ENCODE measurements at regions not wholly inside any gene's neighbourhood (a gene's known extent, or its start where the extent isn't known, plus 50 kb on each side); places are given as distances from the start of the nearest gene placed in this dataset.
A peak's percentile ranks its signal among the peaks of the same experiment; 100 is the strongest.
"Not testable (repeated sequence)": the region's sequence is repeated elsewhere in the genome, so short reads cannot be mapped to it uniquely, and the experiment has no call there.

DNA sequence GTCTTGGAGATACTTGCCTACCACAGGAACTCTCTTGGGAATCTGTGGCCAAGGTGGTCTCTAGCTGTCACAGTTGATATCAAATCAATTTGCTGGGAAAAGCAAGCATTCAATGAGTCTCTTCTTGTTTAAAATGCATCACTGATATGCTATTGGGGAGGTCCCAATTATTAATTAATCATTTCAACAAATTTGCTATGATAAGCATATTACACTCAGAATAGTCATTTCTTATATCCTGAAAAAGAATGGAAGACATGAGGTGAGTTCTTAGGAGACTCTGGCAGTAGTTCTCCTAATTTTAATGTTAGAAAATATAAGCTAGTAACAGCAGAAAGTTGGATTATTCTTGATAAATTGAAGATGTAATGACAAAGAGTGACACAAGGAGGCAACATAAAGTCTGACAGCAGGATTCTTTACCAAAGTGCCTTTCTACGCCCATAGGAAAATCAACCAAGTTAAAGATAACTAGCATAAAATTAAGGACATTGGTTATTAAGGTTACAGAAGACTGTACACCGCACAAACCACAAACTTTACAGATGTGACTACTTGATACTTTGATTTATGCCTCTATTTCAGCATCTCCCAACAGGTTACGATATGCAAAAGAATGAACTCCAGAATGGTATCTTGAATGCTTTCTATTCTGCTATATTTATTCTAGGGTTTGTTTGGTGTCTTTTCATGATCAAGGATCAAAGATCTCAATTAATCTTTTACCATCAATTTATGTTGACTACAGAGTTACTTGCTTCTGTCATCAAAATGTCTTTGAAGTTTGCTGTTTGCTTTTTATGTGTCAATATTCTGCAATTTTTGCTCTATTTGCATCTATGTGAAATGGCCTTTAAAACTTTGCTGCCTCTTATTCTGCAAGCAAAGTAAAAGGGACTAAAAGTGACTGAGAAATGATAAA, 349.6 kb upstream of the CLEC14A start:
- ATAC-seq (peak; percentile 62), DNase-seq (ENCODE audit: low spot score) (no peak)

DNA sequence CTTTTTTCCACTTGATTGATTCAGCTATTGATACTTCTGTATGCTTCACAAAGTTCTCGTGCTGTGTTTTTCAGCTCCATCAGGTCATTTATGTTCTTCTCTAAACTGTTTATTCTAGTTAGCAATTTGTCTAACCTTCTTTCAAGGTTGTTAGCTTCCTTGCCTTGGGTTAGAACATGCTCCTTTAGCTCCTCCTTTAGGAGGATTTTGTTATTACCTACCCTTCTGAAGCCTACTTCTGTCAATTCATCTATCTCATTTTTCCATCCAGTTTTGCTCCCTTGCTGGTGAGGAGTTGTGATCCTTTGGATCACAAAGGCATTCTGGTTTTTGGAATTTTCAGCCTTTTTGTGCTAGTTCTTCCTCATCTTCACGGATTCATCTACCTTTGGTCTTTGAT, 344.7 kb upstream of the CLEC14A start:
- not testable (repeated sequence) for DNase-seq (ENCODE audit: low spot score)
- ATAC-seq: peak; percentile 61

DNA sequence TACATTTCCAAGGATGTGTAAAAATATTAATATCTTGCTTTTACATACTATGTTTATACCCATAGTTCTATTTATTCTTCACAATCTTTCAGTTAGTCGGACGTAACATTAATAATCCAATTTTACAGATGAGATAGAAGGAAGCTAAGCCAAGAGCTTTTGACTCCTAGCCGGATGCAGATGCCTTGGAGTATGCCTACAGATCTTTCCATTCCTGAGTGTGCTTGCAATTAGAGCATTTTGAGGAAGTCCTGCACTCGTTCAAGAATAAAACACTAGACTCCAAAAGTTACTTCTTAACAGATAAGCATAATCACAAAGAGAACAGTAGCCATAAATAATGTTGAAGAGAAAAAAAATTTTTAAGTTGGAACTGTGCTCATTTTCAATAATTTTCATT, 337.6 kb upstream of the CLEC14A start:
- DNase-seq (ENCODE audit: low spot score) (no peak), ATAC-seq (no peak)

DNA sequence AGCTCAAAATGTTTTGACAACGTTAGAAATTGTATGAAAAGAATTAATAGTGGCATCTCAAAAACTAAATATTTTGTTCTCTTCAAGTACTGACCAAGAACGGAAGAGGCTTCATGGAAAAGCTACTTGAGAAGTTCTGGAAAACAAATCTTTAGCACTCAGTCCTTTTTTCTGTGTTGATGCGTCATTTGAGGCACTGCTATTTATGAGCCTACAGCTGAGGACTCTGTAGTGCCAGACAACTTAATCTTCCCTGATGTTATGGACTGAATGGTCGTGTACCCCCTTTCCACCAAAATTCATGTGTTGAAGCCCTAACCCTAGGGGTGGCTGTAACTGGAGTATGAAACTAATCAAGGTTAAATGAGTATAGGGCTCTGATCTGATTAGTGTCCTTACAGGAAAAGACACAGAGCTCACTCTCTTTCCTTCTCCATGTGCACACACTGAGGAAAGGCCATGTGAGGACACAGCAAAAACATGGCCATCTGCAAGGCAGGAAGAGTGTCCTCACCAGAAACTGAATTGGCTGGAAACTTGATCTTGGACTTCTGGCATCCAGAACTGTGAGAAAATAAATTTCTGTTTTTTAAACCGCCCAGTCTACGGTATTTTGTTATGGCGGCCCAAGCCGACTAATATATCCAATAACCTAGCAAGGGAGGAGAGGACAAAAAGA, 337.0 kb upstream of the CLEC14A start:
- ATAC-seq (no peak), DNase-seq (ENCODE audit: low spot score) (no peak)

DNA sequence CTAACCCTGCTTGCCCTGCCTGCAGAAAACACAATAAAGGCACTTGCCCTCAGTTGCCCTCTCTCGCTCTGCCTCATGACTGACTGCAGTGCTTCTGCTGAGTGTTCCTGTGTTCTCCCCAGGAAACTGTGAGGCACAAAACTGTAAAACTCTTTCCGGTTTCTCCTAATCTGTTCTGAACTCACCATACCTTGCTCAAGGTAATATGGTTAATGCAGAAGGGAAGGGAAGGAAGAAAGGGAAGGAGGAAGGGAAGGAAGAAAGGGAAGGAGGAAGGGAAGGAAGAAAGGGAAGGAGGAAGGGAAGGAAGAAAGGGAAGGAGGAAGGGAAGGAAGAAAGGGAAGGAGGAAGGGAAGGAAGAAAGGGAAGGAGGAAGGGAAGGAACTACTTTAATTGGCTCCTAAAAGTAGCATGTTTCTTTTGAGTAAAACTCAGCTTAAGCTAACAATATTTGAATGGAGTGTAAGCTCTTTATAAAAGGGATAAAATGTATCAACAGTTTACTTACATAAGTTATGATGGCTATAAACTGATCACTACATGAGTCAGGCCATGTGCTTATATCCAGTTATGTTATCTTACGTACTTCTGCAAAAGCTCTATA, 334.0 kb upstream of the CLEC14A start:
- ATAC-seq (no peak), DNase-seq (ENCODE audit: low spot score) (no peak)

DNA sequence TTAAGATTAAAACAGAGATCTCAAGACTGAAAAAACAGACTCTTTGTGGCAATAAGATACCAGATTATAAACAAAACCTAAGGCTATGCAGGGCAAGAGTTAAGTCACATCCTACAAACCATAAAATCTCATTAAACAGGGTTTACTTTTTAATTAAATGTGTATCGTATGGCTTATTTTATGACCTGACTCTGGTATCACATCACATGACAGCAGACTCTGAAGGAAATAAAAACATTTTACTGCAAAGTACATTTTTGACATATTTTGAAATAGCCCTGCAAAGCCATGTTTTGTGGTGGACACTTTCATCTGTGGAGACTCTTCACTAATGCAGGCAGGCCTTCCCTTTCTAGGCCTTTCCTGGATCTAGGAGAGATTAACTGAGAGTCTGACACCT, 327.6 kb upstream of the CLEC14A start:
- DNase-seq (ENCODE audit: low spot score): no peak
- ATAC-seq: no peak

DNA sequence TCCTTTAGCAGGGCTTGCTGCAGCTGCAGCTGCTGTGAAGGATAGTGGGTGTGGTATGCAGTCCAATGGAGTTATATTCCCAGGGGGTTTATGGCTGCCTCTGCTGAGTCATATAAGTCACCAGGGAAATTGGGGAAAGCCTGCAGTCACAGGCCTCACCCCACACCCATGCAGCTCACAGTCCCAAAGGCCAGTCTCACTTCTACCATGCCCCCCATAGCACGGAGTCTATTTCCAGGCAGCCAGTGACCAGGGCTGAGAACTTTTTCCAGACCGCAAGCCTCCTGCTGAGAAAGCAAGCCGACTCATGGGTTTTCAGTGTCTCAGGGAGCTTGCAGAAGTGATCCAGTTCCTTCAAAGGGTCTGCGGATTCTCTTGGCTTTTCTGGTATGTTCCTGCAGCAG, 322.4 kb upstream of the CLEC14A start:
- no peak for DNase-seq (ENCODE audit: low spot score)
- no peak for ATAC-seq

DNA sequence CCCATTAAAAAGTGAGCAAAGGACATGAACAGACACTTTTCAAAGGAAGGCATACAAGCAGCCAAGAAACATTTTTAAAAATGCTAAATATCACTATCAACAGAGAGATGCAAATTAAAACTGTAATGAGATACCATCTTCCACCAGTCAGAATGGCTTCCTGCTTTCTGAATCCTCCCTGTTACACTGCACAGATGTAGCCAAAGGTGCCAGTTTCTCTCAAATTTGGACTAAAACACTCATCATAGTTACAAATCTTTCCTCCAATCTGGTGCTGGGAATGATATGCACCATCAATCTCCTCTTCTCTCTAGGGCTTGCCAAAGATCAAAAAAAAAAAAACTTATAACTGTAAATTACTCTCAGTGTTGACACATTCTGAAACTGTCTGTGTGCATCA, 311.8 kb upstream of the CLEC14A start:
- DNase-seq (ENCODE audit: low spot score) (no peak), ATAC-seq (no peak)

DNA sequence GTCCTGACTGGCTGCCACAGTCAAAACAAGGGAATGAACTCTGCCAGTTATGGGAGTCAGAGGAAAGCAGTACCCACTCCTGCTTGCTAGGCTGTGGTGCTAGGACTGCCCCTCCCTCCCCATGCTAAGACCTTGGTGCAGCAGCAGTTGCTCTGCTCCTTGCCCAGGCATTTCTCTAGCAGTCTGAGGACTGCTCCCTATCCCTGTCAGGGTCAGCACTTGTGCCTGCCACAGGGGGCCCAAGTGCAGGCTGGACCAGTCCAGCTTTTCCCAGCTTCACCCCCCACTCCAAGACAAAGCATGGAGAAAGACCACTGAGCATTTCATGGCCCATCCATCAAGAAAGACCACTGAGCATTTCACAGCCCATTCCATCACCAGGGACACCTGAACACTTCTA, 305.8 kb upstream of the CLEC14A start:
- ATAC-seq: no peak
- no peak for DNase-seq (ENCODE audit: low spot score)

DNA sequence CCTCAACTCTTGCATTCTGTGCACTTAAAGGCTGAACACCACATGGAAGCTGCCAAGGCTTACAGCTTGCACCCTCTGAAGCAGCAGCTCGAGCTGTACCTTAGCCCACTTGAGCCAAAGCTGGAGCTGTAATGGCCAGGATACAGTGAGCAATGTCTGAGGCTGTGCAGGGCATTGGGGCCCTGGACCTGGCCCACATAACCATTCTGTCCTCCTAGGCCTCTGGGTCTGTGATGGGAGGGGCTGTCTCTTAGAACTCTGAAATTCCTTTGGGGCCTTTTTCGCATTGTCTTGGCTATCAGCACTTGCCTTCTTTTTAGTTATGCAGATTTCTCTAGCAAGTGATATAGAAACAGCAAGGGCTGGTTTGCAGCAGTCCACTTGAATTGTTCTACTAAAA, 303.8 kb upstream of the CLEC14A start:
- DNase-seq (ENCODE audit: low spot score): no peak
- ATAC-seq: no peak

DNA sequence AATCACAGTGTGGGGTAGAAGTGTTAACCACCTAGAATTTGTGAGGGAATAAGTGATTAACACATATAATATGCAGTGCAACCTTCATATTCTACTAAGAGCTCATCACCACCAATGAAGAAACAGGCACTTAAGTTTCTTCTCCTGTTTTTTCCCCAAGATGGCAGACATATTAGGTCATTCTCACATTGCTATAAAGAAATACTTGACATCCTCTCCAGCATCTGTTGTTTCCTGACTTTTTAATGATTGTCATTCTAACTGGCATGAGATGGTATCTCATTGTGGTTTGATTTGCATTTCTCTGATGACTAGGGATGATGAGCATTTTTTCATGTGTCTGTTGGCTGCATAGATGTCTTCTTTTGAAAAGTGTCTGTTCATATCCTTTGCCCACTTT, 301.5 kb upstream of the CLEC14A start:
- ATAC-seq; DNase-seq (ENCODE audit: low spot score): not testable (repeated sequence)

DNA sequence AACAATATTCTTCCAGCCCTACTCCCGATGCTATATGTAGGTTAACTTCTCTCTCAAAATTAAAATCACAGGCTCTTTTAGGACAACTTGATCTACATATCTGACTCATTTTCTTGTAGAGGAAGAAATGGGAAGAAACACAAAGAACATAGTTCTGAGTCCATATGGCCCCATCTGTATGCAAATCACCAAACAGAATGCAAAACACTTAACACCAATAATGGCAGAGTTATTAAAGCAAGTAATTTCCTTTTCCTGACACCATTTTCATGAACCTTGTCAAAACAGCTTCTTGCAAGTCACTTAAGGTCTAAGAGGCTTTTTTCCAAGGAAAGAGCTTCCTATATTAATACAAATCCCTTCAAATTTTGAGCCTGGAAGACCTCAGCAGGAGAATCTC, 300.4 kb upstream of the CLEC14A start:
- ATAC-seq: no peak
- DNase-seq (ENCODE audit: low spot score): no peak

DNA sequence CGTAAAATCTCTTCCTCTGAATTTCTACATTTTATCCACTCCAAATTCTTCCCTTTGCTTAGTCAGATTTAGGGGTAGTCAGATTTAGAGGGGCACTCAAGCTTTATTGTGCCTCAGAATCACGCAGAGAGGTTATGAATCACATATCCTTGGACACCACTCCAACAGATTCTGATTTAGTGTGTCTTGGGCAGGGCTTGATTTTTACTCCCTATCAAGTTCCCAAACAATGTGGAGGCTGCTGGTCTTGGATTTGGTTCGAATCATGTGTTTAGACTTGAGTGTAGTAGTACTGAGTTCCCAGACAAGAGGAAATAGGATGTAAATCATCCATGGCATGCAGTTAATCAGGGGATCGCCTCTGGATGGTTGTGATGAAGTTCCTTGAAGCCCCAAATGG, 298.1 kb upstream of the CLEC14A start:
- ATAC-seq (no peak), DNase-seq (ENCODE audit: low spot score) (no peak)

DNA sequence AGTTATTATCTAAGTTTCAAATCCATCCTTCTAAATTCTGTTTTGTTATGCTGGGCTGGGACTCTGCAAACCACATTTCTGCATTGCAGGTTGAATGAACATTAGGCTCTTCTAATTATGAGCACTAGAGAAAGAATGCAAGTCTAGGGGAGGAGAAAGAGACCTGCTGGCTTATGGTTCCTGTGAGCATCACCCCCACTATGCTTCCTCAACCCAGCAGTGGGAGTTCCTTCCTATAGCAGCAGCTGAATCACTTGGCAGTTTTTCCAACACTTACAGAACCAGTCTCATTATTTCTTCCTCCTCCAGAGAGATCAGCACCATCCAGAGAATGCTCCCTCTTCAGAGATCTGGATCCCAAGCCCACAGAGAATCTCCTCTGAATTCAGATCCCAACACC, 297.7 kb upstream of the CLEC14A start:
- no peak for DNase-seq (ENCODE audit: low spot score)
- no peak for ATAC-seq

DNA sequence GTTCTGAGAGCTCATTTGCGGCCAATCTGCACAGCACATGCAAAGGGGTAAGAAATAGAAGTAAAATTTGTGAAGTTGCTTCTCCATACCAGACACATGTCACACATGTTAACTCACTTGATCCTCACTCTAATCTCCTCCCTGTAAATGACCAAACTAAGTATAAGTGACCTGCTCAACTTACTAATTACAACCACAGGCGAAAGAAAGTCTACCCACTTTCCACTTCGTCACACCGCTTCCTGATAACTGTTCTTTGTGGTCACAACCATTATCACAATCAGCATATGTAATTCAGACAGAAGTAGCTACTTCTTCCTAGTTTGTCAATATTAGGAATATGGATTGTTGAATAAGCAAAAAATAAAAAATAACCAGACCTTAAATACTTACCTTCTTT, 293.7 kb upstream of the CLEC14A start:
- DNase-seq (ENCODE audit: low spot score): no peak
- ATAC-seq: no peak

DNA sequence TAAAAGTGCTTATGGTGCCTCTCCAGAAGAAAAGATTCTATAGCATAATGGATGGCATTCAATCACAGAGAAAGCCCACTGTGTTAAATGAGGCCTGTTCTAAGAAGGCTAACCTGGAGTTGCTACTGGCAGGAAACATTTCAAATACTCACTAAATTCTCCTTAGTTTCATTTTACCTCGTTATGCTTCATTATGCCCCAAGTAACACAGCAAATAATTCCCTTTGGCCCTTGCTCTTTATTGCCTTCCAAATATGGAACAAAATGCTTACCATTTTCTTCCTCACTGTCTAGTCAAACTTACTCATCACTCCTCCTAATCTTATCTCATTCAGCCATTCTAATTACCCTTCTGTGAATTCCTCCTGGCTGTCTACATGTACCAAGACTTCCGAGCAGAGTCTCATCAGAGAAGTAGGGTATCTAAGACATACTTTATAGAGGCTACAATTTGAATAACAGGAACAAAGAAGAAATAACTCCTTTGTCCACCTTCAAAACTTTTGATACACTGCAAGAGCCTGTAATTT, 292.1 kb upstream of the CLEC14A start:
- ATAC-seq (no peak), DNase-seq (ENCODE audit: low spot score) (no peak)

DNA sequence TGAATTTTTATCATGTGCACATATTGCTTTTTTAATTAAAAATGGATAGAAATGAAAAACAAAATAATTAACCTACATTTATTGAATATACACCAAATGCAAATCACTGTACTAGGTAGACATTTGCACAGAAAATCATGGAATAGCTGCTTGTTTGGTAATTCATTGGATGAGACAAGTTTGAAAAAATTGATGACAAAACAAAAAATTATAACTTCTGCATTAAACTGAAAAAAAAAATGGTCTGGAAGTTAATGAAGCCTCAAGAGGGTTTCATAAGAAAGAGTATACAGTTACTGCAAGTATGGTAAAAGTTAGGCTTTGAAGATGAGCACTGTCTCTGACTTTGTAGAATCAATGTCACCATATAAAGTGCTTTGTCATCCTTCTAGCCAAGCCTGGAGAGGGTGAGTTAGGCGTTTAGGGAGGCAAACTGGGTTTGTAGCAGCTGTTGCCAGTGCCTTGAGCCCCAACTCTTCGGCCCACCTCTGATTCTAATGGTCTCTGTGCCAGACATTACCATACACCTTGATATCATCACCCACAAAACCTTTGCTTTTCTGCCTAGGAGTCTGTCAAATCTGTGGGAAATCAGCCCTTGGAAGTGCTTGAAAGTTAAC, 291.1 kb upstream of the CLEC14A start:
- ATAC-seq (no peak), DNase-seq (ENCODE audit: low spot score) (no peak)

DNA sequence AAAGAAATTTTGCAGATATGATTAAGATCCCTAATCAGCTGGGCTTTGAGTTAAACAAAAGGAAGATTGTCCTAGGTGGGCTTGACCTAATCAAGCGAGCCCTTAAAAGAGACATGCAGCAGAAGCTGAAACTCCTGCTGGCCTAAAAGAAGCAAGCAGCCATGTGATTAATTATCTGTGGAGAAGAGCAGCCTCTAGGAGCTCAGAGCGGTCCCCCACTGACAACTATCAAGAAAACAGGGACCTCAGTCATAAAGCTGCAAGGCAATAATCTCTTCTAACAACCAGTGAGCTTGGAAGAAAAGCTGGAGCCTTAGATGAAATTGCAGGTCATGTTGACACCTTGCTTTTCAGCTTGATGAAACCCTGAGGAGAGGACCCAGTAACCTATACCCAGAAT, 288.9 kb upstream of the CLEC14A start:
- ATAC-seq (no peak), DNase-seq (ENCODE audit: low spot score) (no peak)

DNA sequence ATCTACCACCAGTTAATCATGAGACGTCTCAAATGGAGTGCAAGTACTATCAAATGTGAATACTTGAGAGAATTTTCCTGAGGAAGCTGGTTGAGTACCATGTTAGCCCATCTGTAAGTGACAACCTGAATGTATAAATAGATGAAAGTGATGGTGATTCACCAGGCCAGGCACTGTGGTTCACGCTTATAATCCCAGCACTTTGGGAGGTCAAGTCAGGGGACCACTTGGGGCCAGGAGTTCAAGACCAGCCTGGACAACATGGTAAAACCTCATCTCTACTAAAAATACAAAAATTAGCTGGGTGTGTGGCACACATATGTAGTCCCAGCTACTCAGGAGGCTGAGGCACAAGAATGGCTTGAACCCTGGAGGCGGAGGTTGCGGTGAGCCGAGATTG, 288.0 kb upstream of the CLEC14A start:
- not testable (repeated sequence) for ATAC-seq; DNase-seq (ENCODE audit: low spot score)

DNA sequence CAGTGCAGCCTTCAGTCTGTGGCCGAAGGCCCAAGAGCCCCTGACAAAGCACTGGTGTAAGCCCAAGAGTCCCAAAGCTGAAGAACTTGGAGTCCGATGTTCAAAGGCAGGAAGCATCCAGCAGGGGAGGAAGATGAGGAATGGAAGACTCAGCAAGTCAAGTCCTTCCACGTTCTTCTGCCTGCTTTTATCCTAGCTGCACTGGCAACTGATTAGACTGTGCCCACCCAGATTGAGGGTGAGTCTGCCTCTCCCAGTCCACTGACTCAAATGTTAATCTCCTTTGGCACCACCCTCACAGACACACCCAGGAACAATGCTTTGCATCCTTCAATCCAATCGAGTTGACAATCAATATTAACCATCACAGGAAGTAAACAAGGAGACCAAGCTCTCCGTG, 282.2 kb upstream of the CLEC14A start:
- ATAC-seq; DNase-seq (ENCODE audit: low spot score): not testable (repeated sequence)

DNA sequence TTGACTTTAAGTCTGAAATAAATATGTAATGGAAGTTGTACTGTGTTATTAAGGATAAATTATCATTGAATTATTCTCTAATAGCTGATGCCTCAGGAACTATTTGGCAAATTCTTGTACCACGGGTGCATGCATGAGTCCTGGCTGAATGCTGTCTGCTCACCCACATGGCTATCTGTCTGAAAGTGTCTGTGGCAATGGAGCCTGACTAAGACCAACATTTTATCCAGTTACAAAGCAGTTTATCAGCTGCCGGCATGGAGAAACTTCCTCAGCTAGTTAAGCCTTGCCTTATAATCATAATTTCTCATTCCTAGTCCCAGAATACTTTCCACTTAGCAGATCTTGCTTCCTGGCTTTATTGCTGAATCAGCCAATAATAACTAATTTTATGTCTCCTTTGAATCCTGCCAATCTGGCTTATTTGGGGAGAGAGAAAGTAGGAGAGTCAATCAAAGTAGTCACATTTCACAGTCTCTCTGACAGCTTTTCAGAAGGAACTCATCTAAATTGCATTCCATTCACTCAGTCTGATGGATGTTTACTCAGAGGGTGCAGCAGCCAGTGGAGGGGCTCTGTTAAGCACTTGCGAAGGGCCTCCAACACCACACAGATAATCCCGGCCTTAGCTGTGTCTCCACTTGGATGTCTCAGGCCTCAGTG, 280.6 kb upstream of the CLEC14A start:
- no peak for DNase-seq (ENCODE audit: low spot score)
- ATAC-seq: no peak
